GM12872 (cell line): ENCODE measurements at regions not wholly inside any gene's neighbourhood (a gene's known extent, or its start where the extent isn't known, plus 50 kb on each side); places are given as distances from the start of the nearest gene placed in this dataset.

Experiments
- CTCF ChIP-seq: IDR thresholded peaks from 3 replicates; pipeline ENCODE4 v1.5.1; 2011; ENCODE audit warnings: low read depth, mild to moderate bottlenecking, low read length, moderate library complexity; ENCODE audit not compliant: insufficient read depth

- TF ChIP-seq CTCF, result no peak
Measured at GRCh38 chr11:87970762-87971161, 204.5 kb downstream of the RAB38 start.

DNA sequence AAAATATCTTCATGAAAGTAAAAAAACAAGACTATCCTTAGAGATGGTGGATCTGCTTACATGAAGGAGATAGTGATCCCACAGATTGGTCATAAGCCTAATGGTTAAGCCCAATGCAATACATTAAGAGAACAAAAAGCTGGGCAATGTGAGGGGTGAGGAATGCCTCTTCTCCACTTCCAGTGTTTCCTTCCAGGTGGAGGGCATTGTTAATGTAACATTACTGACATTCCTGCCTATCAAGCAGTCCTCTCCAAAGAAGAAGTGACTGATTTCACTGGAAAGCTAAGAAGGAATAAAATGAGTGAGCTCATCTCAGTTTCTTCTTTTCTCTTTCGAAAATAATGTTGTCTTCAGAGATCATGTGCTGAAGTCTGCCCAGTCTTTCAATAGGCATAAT, 207.8 kb downstream of the RAB38 start:
- no peak for TF ChIP-seq CTCF

- TF ChIP-seq CTCF, result no peak
Measured at GRCh38 chr11:87966694-87967093, 208.5 kb downstream of the RAB38 start.

- TF ChIP-seq CTCF, result no peak
Measured at GRCh38 chr11:87966216-87966615, 209.0 kb downstream of the RAB38 start.

DNA sequence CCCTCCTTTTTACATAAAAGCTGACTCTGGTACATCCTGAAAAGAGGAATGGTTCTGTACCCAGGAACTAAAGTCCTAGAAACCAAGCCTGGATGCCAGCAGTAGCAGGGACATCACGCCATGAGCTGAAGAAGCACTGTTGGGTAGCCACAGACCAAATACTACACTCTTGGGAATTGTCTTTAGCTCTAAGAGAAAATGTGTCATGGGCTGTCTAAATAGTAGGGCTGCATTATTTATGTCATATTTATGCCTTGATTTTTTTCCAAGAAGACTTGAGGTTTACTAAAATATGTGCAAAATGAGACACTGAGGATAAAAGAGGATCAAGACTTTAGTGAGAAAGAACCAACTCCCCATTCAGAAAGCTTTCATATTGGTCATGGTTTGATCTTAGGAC, 213.6 kb downstream of the RAB38 start:
- no peak for TF ChIP-seq CTCF

DNA sequence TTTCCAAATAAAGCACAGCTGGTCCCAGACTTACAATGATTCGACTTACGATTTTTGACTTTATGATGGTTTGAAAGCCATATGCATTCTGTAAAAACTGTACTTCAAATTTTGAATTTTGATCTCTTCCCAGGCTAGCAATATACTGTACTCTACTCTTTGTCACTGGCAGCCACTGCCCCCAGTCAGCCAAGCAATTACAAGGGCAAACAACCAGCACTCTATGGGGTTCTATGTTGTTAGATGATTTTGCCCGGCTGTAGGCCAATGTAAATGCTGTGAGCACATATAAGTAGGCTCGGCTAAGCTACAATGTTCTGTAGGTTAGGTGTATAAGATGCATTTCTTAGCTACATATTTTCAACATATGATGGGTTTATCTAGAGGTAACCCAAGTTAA, 217.3 kb downstream of the RAB38 start:
- TF ChIP-seq CTCF, result no peak

DNA sequence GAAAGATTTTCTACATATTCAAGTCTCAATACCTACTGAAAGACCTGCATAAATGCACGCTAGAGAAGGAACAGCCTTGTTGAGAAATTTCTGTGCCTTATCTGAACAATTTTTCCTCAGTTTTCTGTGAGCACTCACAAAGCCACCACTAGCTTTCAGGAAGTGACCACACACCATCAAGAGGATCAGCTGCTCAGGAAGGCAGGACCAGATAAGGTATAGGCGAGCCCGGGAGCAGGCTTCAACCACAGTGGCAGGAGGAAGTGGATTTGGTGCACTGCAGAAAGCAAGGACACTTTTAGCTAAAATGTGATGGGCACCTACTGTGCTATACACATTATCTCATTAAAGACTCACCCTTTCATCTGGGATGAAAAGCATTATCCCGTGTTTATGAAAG, 220.8 kb downstream of the RAB38 start:
- no peak for TF ChIP-seq CTCF

DNA sequence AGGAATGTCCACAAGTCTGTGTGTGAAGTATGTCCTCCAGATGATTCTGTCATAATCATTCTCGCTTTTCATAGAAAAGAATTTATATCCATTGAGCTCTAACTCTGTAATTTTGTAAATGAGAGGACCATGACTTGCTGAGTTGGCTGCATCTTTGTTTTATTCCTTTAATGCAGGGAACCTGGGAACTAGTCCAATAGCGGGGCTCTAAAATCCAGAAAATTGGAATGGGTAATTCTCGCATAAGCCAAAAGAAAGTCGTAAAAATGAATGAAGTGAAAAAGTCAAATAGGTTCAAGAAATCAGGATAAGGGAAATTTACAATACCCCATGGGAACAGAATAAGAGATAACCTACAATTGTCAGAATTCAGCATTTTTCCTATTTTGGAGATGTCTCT, 232.5 kb downstream of the RAB38 start:
- TF ChIP-seq CTCF, result no peak
